ENCODE measurements at regions not wholly inside any gene's neighbourhood (a gene's known extent, or its start where the extent isn't known, plus 50 kb on each side); places are given as distances from the start of the nearest gene placed in this dataset.

GRCh38 chr10:8978100-8978499 lies 923.6 kb downstream of the GATA3 start:
- ATAC-seq: no peak

DNA sequence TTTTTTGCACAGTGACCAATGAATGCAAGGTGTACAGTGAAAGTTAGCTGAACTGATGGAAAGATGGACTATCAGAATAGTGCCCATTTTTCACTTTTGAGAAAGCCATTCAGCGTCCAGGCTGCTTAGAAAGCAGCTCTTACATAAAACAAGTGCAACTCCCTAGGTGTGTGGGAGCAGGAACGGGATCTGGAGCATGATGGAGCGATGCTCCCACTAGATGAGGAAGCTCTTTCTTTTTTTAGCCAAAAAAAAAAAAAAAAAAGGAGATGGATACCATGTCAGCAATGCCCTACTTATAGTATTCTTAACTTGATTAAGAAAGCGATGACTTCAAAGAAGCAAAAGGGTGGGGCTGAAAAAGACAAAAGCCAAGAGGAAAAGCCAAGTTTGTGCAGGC lies 925.5 kb downstream of the GATA3 start:
- ATAC-seq (no peak), DNase-seq (no peak)

More at GRCh38 chr10:8978100-8978499, 923.6 kb downstream of the GATA3 start:
- DNase-seq: no peak

- DNase-seq: no peak
- ATAC-seq: peak; percentile 78
Measured at GRCh38 chr10:8981277-8981676, 926.8 kb downstream of the GATA3 start.

DNA sequence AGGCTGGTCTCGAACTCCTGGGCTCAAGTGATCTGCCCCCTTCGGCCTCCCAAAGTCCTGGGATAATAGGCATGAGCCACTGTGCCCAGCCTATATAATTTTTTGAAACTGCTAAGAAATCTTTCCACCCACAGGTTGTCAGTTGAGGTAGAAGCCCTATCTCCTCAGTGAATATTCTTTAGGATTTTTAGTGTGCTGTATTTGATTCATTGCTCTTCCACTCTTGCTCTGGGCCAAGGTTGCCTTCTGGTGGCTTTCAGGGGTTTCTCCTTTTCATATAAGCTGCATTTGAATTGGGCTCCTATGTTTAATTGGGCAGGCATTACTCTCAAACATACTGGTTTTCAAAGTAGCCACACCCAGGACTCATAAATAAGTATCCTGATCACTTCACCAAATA lies 931.2 kb downstream of the GATA3 start:
- DNase-seq (no peak), ATAC-seq (peak; percentile 25)

DNA sequence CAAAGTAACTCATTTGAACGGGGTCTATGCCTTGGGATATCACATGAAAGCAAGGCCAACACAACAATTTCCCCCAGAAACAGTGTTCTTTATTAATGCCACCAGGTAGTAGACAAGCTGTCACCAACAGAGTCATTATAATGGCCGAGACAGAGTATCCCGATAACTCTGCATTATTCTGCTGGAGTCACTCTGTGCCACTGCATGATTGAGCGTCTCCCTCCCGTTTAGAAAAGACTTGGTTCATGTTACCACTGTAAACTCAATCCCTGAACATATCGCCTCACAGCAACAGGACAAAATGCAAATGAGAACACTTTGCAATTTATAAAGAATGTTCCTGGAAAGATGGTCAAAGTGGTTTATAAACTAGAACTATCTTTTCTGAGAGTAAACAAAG lies 932.5 kb downstream of the GATA3 start:
- no peak for ATAC-seq

DNA sequence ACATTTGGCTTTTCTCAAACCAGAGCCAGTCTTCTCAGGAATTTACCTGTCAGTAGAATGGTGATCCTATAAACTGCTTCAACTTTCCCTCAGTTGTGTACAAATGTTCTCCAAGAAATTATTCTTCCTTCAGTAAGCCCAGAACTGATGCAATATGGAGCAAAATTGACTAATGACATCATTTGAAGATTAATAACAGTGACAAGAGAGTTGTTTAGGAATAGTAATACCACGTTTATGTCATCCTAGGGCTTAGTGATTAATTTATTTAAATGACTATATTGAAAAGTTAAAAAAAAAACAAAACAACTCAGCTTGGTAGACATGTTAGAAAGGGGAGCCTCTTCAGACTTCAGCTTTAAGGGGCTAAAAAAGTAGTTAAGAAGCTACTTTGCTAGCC lies 933.2 kb downstream of the GATA3 start:
- DNase-seq (no peak), ATAC-seq (no peak)

More for the DNA sequence above, 932.5 kb downstream of the GATA3 start:
- DNase-seq: no peak

- ATAC-seq: peak; percentile 86
Measured at GRCh38 chr10:8990280-8990987, 935.9 kb downstream of the GATA3 start.

DNA sequence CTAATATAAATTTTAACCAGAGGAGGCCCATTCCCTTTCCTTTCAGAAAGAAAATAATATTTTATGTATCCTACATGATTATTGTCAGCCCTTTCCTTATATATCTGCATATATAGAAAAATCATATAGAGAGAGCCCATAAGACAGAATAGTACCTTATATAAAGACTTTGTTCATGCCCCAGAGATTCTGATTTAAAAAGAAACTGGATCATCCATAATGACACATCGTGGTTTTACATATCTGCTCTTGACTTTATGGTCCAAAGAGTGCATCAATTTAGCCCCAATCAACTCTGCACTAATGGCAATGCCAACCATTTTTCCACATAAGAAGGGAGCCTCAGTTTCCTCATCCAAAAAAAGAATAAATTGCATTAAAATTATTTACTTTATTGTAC lies 937.5 kb downstream of the GATA3 start:
- peak; percentile 44 for ATAC-seq
- no peak for DNase-seq

More at GRCh38 chr10:8990280-8990987, 935.9 kb downstream of the GATA3 start:
- DNase-seq: no peak

GRCh38 chr10:8993864-8994263 lies 939.4 kb downstream of the GATA3 start:
- no peak for ATAC-seq

DNA sequence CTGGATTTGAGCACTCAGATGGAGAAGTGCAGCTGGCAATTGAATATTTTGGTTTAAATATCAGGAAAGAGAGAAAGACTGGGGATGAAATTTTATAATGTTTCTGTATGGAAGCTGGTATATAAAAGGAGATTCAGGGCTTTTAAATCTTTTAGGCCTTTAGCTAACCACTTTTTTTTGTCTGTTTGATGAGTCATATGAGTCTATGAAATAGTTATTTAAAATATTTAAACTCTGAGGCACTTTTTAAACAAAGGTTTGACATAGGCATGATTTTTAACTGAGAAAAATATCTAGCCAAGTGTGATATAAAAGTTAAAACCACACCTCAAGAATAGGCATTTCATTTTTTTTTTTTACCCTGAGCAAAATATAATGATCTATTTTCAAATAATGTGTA lies 944.3 kb downstream of the GATA3 start:
- ATAC-seq (no peak), DNase-seq (no peak)

More at GRCh38 chr10:8993864-8994263, 939.4 kb downstream of the GATA3 start:
- DNase-seq: no peak

- ATAC-seq: no peak
Measured at GRCh38 chr10:9003122-9003521, 948.6 kb downstream of the GATA3 start.

DNA sequence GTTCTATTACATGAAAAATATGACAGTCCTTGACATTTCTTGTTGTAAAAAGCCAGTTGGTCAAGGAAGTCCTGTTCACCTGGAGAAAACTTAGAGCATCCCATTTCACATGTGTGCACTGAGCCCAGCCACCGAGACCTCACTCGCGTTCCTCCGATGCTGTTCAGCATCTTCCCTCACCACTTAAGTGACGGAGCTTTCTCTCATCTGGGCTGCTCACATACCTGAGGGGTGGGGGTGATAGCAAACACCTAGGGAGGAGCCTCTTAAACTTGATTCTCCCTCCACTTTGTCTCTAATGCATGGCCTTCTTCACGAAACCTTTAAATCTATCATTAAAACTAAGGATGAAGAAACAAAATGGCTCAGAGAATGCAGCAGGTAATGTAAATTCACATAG lies 950.2 kb downstream of the GATA3 start:
- no peak for ATAC-seq
- no peak for DNase-seq

More at GRCh38 chr10:9003122-9003521, 948.6 kb downstream of the GATA3 start:
- DNase-seq: no peak

GRCh38 chr10:9009505-9009904 lies 955.0 kb downstream of the GATA3 start:
- no peak for ATAC-seq

GRCh38 chr10:9010093-9010492 lies 955.6 kb downstream of the GATA3 start:
- ATAC-seq: peak; percentile 50
- DNase-seq: no peak

More at GRCh38 chr10:9009505-9009904, 955.0 kb downstream of the GATA3 start:
- no peak for DNase-seq

DNA sequence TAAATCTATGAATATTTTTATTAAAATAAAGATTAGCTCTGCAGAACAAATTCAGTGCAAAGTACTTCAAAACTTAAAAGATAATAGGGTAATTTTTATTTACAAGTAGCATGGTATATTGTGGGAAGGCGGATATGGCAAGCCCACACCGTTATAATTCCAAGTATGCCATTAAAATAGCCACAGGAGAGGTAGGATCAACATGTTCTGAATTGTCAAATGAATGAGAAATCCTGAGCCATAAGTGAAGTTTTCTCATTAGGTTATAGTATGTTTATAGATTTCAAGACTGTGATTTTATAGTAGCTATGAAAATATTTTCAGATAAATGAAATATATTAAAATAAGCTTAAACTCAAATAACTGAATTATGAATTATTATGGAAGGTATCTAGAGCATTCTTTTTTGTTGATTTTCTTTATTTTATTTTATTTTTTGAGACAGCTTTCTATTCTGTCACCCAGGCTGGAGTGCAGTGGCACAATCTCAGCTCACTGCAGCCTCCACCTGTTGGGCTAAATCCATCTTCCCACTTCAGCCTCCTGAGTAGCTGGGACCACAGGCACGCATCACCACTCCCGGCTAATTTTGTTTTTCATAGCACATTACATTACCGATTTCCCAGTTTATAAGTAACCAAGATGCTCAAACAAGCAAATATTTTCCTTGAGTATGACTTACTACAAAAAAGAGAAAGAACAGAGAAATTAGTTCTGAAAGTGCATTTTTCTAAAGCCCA lies 956.6 kb downstream of the GATA3 start:
- DNase-seq: no peak
- ATAC-seq: no peak

- no peak for ATAC-seq
- DNase-seq: no peak
Measured at GRCh38 chr10:9012312-9012711, 957.8 kb downstream of the GATA3 start.

DNA sequence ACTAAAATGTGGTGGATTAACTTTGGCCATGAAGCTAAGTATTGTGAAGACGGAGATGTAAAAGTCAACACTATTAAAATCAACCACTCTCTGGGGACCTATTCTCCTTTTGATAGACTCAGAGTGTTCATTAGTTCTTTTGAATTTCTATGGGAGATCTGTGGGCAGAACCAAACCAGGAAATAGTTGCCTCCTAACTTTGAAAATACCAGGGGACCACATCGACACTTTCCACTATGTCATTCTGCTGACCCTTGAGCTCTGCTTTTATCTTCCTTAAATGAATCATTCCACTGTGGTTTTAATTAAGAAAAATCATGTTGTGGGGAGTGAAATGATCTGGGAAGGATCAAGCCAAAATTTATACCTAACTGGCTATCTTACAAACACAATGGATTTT lies 960.5 kb downstream of the GATA3 start:
- ATAC-seq (peak; percentile 43), DNase-seq (no peak)

DNA sequence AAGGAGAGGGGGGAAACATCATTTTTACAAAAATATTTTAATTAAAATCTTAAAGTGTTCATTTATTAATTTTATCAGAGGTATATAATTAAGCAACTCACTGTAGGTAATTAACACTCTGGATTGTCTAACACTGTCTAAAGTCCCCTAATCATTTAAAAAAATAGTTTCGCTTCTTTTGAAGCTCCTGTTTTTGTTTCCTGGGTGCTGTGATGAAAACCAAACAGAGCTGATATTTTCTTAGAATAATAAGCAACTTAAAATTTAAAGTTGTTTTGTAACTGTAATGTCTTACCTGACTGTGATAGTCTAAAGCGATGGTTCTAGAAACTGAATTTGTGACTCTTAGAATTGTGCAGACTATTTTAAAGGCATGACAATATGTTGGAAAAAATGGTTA lies 961.0 kb downstream of the GATA3 start:
- DNase-seq (no peak), ATAC-seq (no peak)

GRCh38 chr10:9016930-9017329 lies 962.4 kb downstream of the GATA3 start:
- DNase-seq: no peak
- ATAC-seq: no peak

DNA sequence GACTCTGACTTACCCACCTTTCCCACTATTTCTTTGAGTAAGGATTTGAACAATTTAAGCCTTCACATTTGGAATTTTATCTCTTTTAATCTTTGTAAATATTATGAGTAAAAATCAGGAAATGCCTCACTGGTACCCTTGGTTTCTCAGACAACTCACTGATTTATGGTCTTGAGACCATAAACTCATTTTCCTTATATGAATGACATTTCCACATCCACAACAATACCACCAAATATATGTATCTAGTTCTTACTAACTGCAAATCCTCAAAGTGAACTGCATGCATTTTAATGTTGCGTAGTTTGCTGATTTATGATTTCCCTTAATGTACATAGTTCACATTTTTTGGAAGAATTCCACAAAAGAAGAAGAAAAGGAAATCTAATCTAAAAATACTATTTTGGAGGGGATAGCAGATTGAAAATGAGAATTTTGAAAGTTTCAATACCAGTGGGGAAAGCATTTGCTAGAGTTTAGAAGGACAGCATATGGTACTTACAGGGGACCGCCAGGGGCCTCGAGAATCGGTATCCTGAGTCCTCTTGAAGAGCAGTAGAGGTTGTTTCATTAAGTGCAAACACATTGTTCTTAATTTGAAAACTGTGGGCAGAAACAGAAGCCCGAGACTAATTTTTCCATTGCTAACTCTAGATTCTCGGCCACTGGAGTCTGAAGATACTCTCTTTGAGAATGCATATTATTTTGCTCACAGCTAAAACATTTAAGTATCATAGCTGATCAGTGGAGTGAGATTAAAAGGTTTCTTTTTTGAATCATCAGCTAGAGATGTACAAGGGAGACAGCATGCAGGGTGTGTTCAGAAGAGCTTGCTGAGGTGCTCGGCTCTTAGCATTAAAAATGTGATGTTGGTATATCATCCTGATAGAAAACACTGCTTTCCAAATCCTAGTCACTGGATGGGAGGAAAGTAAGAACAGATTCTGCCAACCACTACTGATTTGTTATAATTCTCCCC lies 964.0 kb downstream of the GATA3 start:
- ATAC-seq (peak; percentile 49), DNase-seq (no peak)

DNA sequence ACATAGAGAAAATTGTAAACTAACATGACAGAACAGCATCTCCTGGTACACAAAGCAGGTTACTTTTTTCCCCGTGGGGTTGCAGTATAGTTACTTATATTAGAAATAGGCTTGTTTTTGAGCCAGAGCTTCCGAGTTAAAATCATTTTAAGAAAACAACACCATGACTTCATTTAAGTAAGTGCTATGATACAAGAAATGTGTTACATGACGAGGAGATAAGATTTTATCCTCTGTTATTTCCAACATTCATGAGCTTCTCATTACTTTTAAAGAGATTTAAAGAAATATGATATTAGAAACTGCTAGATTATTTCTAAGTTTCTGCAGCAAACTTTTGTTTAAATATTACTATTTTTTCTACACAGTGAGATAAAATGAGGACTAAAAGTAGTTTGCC lies 968.7 kb downstream of the GATA3 start:
- ATAC-seq (no peak), DNase-seq (no peak)

DNA sequence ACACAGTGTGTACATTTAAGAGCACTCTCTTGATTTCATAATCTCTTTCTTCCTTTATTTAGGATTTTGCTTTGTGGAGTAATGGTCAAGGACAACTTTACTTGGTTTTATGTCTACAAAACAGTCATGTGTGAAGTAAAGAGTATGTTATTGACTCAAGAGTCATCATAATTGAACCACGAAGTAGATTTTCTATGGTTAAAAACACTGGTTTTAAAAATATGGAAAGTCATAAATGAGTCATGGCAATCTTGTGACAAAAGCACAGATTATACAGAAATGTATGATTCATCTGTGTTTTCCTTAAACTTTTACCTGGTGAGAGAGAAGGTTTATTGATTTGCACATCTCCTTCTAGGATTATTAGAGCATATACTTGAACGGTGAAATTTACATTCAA lies 969.7 kb downstream of the GATA3 start:
- ATAC-seq (peak; percentile 62), DNase-seq (no peak)

All from stimulated activated naive CD8-positive, alpha-beta T cell treated with anti-CD3 and anti-CD28 coated beads, Interleukin-15, Interleukin-2, amounts not matched to agents 100 U/mL and 50 U/mL, for 24 hours (primary cell).